ENCODE measurements at regions not wholly inside any gene's neighbourhood (a gene's known extent, or its start where the extent isn't known, plus 50 kb on each side); places are given as distances from the start of the nearest gene placed in this dataset.

DNA sequence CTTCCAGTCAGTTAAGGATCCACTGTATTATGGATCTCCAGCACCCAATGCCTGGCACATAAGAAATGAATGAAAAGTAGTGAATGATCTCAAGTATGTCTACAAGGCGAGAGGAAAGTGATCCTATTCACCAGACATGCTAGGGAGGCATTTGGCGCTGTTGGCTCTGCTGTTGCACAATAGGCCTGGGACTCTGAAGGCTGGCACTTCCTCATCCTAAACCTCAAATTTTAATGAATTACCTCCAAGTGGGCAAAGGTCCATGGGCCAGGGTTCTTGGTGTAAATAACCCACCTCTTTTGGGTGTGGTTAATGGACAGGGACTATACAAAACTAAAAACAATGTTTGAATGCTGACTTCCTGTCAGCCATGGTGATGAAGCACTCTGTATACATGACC lies 173.4 kb upstream of the PZP start:
- TF ChIP-seq KDM5A (IDR thresholded peaks at IDR 0.05; ENCODE audit: low read length) (no peak), CTCF (IDR thresholded peaks at IDR 0.05; ENCODE audit: control extremely low read depth in 1 of 3, insufficient read depth in 1 of 3, low read depth in 1 of 3, low read length in 3 of 3) (no peak), POLR2AphosphoS5 (IDR thresholded peaks at IDR 0.05; ENCODE audit: low read depth, low read length) (no peak)
